ENCODE measurements at regions not wholly inside any gene's neighbourhood (a gene's known extent, or its start where the extent isn't known, plus 50 kb on each side); places are given as distances from the start of the nearest gene placed in this dataset.

DNA sequence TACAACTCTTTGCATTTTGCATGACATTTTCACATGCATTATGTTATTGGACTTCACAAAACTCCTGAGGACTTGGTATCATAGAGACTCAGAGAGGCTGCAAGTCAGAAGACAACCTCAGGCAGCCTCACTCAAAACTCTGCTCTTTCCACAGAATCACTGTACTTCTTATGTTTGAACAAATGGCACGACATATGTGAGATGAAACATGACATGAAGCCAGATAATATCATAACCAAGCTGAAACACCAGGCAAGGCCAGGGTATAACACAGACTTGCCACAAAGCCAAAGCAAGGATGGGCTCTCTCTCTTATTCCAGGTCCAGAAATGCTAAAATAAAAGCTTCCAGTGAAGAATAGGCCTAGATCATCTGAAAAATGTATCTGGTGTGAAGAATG is 425.8 kb upstream of the CDH5 start:
- intact Hi-C loops (cut with micrococcal nuclease): no loop called here
- Histone ChIP-seq H3K79me2 (ENCODE audit: control insufficient read depth, insufficient read depth, low read length) (no peaks in the 10 kb centered on the region), H3K4me2 (replicated peaks; ENCODE audit: low read depth, low read length, poor library complexity, severe bottlenecking) (no peak overlapping the region), H3K36me3 (replicated peaks in 1 of 2; ENCODE audit: control extremely low read depth in 1 of 2, control insufficient read depth in 1 of 2, extremely low read depth in 1 of 2, insufficient read depth in 2 of 2, low read length in 1 of 2) (no peaks in the 10 kb centered on the region), H3K27me3 (replicated peaks in 1 of 4; ENCODE audit: control extremely low read depth in 1 of 4, control insufficient read depth in 3 of 4, insufficient read depth in 4 of 4, low read length in 3 of 4) (no peaks in the 10 kb centered on the region), H3K4me3 (ENCODE audit: control extremely low read depth in 1 of 5, extremely low read depth in 1 of 5, insufficient read depth in 1 of 5, low read depth in 2 of 5, low read length in 4 of 5) (no peak overlapping the region), H4K20me1 (ENCODE audit: control insufficient read depth, insufficient read depth, low read length, poor library complexity, severe bottlenecking) (no peaks in the 10 kb centered on the region), H3K27ac (ENCODE audit: low read length in 2 of 2) (no peak overlapping the region), H2AFZ (ENCODE audit: insufficient read depth, low read depth, low read length, poor library complexity, severe bottlenecking) (no peak overlapping the region), H3K4me1 (ENCODE audit: control insufficient read depth in 2 of 2, insufficient read depth in 2 of 2, low read length in 2 of 2) (no peaks in the 10 kb centered on the region), H3K9me3 (ENCODE audit: control extremely low read depth in 1 of 3, control insufficient read depth in 2 of 3, insufficient read depth in 1 of 3, low read length in 2 of 3) (peaks cover 0 to 3% (median 0%) of the 10 kb centered on the region in 3 donors), H3K9ac (ENCODE audit: low read length) (no peak overlapping the region)
- ATAC-seq (ENCODE audit: low read depth): no peak
- ChIA-PET CTCF (no interaction called here), POLR2A (no interaction called here)
- Mint-ChIP-seq H3K9me3 (ENCODE audit: insufficient read depth) (no peaks in the 10 kb centered on the region), H3K4me3 (no peak overlapping the region), H3K27ac (no peak overlapping the region), H3K27me3 (peaks cover 3% of the 10 kb centered on the region), H3K4me1 (no peaks in the 10 kb centered on the region)
- no CpG with 5 or more reads among the region's 1 CpG for WGBS (ENCODE audit: insufficient coverage)
- no peak for TF ChIP-seq EZH2 (IDR thresholded peaks at IDR 0.05; ENCODE audit: borderline replicate concordance, insufficient read depth, low read depth, low read length, poor library complexity, severe bottlenecking)
- TF ChIP-seq, protein P1, sequence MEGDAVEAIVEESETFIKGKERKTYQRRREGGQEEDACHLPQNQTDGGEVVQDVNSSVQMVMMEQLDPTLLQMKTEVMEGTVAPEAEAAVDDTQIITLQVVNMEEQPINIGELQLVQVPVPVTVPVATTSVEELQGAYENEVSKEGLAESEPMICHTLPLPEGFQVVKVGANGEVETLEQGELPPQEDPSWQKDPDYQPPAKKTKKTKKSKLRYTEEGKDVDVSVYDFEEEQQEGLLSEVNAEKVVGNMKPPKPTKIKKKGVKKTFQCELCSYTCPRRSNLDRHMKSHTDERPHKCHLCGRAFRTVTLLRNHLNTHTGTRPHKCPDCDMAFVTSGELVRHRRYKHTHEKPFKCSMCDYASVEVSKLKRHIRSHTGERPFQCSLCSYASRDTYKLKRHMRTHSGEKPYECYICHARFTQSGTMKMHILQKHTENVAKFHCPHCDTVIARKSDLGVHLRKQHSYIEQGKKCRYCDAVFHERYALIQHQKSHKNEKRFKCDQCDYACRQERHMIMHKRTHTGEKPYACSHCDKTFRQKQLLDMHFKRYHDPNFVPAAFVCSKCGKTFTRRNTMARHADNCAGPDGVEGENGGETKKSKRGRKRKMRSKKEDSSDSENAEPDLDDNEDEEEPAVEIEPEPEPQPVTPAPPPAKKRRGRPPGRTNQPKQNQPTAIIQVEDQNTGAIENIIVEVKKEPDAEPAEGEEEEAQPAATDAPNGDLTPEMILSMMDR (IDR thresholded peaks at IDR 0.05): no peak
- no peak for DNase-seq

GRCh38 chr16:65938083-65938482 is 428.4 kb upstream of the CDH5 start:
- Histone ChIP-seq H2AFZ (ENCODE audit: insufficient read depth, low read depth, low read length, poor library complexity, severe bottlenecking) (no peak overlapping the region), H3K4me2 (replicated peaks; ENCODE audit: low read depth, low read length, poor library complexity, severe bottlenecking) (no peak overlapping the region), H4K20me1 (ENCODE audit: control insufficient read depth, insufficient read depth, low read length, poor library complexity, severe bottlenecking) (no peaks in the 10 kb centered on the region), H3K9ac (ENCODE audit: low read length) (no peak overlapping the region), H3K36me3 (replicated peaks in 1 of 2; ENCODE audit: control extremely low read depth in 1 of 2, control insufficient read depth in 1 of 2, extremely low read depth in 1 of 2, insufficient read depth in 2 of 2, low read length in 1 of 2) (no peaks in the 10 kb centered on the region), H3K27ac (ENCODE audit: low read length in 2 of 2) (no peak overlapping the region), H3K79me2 (ENCODE audit: control insufficient read depth, insufficient read depth, low read length) (no peaks in the 10 kb centered on the region), H3K9me3 (ENCODE audit: control extremely low read depth in 1 of 3, control insufficient read depth in 2 of 3, insufficient read depth in 1 of 3, low read length in 2 of 3) (peaks cover 0 to 3% (median 0%) of the 10 kb centered on the region in 3 donors), H3K27me3 (replicated peaks in 1 of 4; ENCODE audit: control extremely low read depth in 1 of 4, control insufficient read depth in 3 of 4, insufficient read depth in 4 of 4, low read length in 3 of 4) (no peaks in the 10 kb centered on the region), H3K4me3 (ENCODE audit: control extremely low read depth in 1 of 5, extremely low read depth in 1 of 5, insufficient read depth in 1 of 5, low read depth in 2 of 5, low read length in 4 of 5) (no peak overlapping the region), H3K4me1 (ENCODE audit: control insufficient read depth in 2 of 2, insufficient read depth in 2 of 2, low read length in 2 of 2) (no peaks in the 10 kb centered on the region)
- intact Hi-C loops (cut with micrococcal nuclease): no loop called here
- no peaks in the 10 kb centered on the region for H3K9me3 Mint-ChIP-seq (ENCODE audit: insufficient read depth)
- POLR2A ChIA-PET: no interaction called here
- WGBS (ENCODE audit: insufficient coverage): 100% methylated on average over 1 of the region's 1 CpG
- H3K27me3 Mint-ChIP-seq: peaks cover 3% of the 10 kb centered on the region
- no peak overlapping the region for H3K27ac Mint-ChIP-seq
- H3K4me1 Mint-ChIP-seq: no peaks in the 10 kb centered on the region
- H3K4me3 Mint-ChIP-seq: no peak overlapping the region
- TF ChIP-seq EZH2 (IDR thresholded peaks at IDR 0.05; ENCODE audit: borderline replicate concordance, insufficient read depth, low read depth, low read length, poor library complexity, severe bottlenecking): no peak
- TF ChIP-seq, protein P1 (IDR thresholded peaks at IDR 0.05): no peak
- DNase-seq (no peak), ATAC-seq (ENCODE audit: low read depth) (no peak)
- CTCF ChIA-PET: no interaction called here
